NCI-H2171 (cell line): ENCODE measurements at regions not wholly inside any gene's neighbourhood (a gene's known extent, or its start where the extent isn't known, plus 50 kb on each side); places are given as distances from the start of the nearest gene placed in this dataset.
"Not testable (repeated sequence)": the region's sequence is repeated elsewhere in the genome, so short reads cannot be mapped to it uniquely, and the experiment has no call there.

Experiments used
- DNase-seq: peaks from one replicate; lab custom pipeline; 2025; lab: John Stamatoyannopoulos, UW

GRCh38 chr11:115660030-115660805 is 156.0 kb upstream of the CADM1 start:
- DNase-seq = peak; percentile 32

GRCh38 chr11:115659061-115659963 is 155.1 kb upstream of the CADM1 start:
- DNase-seq = peak; percentile 70

DNA sequence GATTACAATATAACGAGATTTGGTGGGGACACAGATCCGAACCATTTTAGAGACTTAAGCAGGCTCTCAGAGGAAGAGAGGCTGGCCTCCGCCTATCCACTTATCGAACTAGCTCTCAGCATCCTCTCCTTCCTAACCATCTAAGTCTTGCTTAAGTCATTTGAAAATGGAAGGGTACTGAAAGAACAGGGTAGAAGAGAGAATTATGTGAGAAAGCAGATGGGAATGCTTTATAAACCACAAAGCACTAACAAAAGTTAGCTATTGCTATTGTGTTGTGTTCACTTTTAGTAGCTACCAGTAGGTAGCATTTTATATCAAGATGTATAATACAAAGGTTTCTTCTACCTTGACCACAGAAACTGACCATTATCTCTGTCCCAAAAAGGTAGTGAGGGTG is 153.4 kb upstream of the CADM1 start:
- DNase-seq = no peak

DNA sequence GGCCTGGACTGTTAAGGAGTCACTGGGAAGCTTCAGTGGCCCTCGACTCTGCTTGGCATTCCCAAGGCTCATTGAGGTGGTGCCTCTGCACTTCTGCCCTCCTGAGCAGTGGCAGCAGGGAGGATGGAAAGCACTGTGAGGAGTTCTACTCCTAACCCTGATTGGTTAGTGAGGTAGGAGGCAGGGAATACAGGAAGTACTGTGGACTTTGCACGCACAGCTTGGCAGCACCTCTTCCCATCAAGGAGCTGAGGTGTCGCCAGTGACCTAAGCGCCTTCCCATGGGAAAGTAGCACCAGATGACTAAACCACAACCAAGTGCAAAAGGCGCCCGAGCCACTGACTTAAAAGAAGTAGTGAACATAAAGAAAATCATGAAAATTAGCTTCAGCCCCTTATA is 152.5 kb upstream of the CADM1 start:
- DNase-seq = no peak

- no peak for DNase-seq
Observed at GRCh38 chr11:115656041-115656440, 151.8 kb upstream of the CADM1 start.

DNA sequence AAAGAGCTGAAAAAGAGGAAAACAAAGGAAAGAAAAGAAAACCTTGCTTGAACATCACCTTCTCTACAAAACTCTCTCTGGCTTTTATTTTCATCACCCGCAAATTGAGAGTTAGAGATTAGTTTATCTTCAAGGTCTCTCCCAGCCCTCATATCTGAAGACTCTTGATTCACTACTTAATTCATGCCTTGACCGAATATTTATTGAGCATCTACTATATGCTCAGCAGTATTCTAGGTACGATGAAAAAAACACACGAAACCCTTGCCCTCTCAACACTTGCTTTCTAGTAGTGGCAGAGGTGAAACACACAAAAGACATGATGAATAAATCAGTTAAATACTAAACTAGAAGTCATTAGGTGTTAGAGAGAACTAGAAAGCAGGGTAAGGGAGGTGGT is 150.6 kb upstream of the CADM1 start:
- no peak for DNase-seq

- no peak for DNase-seq
Observed at GRCh38 chr11:115653926-115654325, 149.7 kb upstream of the CADM1 start.

DNA sequence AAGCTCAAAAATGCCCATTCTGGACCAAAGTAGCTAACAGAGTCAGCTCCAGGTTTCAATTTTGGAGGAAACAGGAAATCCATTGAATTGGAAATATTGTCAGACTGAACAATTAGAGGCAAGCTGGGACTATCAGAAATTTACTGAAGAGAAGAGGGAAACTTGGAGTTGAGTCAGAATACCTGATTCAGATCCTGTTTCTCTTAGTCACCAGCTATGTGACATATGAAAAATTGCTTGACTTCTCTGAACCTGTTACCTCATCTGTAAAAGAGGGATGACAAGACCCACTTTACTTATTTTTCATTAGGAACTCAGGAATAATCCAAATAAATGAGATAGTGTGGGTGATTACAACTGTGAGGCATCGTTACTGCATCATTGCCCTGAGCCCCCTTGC is 148.9 kb upstream of the CADM1 start:
- DNase-seq = no peak

DNA sequence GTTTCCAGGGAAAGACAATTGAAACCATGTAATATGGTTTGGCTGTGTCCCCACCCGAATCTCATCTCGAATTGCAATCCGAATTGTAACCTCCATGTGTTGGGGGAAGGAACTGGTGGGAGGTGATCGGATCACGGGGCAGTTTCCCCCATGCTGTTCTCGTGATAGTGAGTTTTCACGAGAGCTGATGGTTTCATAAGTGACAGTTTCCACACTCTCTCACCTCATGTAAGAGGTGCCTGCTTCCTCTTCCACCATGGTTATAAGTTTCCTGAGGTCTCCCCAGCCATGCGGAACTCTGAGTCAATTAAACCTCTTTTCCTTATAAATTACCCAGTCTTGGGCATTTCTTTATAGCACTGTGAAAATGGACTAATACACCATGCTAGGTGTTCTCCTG is 148.3 kb upstream of the CADM1 start:
- DNase-seq = no peak

GRCh38 chr11:115652094-115652493 is 147.9 kb upstream of the CADM1 start:
- DNase-seq = no peak

- no peak for DNase-seq
Observed at GRCh38 chr11:115649461-115649860, 145.2 kb upstream of the CADM1 start.

DNA sequence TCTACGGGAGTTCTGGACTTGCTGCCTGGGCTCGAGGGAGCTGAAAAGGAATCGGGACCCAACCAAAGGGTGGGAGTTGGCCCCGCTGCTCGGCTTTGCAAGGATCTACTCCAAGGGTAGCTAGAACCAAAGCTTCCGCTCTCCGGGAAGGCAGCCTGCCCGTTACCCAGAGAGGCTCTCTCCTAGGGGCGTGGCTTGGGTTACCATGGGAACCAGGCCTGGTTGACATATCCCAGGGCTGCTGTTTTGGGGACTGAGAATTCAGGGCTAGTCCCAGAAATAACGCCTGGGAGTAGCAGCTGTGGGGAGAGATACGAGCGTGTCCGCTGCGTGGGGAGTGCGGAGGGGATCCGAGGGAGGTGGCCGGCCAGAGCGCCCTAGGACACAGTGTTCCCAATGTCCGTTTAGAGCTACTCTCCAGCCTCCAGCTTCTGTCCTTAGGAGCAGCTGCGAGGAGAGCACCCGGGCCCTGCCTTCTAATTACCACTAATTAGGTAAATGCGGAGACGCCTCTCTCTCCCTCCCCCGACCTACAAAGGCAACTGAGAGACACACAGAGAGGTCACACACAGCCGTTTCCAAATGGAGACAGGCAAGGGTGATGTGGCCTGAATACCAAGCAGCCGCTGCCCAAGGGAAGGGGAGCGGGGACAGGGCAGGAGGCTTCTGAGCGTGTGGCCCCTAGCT is 141.6 kb upstream of the CADM1 start:
- no peak for DNase-seq

DNA sequence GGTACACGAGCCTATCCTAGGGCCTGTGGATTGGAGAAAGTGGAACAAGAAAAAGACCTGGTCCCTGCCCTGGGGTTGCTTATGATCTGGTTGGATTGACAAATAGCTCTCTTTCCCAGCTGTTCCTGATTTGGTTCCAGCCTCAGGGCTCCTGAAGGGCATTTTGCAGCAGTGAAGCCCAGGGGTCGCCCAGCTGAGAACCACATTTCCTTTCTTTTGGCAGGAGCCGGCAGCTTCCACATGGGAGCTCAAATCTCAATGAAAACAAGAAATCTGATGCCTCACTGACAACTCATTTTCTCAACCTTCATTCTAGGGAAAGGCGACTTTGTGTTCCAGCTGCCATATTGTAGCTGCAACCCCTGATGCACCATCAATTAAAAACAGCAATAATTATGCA is 140.6 kb upstream of the CADM1 start:
- peak; percentile 41 for DNase-seq

GRCh38 chr11:115643549-115644270 is 139.5 kb upstream of the CADM1 start:
- no peak for DNase-seq

DNA sequence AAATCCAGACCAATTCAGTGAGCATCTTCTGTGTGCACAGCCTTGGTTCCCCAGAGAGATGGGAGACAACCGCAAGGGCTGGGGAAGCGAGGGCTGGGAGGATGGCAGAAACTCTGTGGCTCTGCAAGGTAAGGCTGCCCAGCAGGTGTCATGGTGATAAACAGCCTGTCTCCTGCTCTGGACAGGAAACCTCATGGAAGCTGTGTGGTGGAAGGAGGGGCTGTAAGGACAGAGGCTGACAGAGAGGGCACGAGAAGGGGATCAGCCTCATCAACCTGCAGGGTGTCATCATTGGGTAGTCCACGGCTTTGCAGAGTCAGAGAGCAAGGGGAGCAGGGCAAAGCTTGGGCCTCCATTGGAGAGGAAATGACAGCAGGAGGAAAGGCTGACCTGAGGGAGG is 138.4 kb upstream of the CADM1 start:
- DNase-seq = no peak

DNA sequence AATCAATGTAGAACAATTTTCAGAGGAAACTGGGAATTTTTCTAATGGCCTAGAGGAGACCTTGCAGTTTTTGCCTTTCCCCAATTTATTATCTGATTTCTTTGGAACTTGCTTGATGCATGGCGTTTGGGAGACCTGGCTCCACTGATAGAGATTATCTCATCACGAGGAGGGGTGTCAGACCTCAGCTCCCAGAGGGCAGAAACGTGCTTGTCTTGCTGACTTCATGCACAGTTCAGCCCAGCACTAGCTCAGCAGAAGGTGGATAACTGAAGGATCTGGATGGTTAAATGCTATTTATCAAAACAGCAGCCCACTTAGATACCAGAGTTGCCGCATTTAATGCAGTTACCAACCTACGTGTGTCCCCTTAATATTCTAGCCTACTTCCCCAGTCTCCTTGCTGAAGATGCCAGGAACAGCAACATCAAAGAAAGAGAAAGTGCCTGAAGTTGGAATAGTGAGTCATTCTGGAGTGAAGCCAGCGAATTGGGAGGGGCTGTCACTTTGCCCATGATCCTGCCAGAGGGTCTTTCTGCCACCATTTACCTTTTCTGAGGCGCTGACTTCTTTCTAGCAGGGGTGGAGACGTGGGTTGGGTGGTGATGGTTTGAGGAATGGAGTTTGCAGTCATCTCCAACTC is 133.5 kb upstream of the CADM1 start:
- DNase-seq = no peak

DNA sequence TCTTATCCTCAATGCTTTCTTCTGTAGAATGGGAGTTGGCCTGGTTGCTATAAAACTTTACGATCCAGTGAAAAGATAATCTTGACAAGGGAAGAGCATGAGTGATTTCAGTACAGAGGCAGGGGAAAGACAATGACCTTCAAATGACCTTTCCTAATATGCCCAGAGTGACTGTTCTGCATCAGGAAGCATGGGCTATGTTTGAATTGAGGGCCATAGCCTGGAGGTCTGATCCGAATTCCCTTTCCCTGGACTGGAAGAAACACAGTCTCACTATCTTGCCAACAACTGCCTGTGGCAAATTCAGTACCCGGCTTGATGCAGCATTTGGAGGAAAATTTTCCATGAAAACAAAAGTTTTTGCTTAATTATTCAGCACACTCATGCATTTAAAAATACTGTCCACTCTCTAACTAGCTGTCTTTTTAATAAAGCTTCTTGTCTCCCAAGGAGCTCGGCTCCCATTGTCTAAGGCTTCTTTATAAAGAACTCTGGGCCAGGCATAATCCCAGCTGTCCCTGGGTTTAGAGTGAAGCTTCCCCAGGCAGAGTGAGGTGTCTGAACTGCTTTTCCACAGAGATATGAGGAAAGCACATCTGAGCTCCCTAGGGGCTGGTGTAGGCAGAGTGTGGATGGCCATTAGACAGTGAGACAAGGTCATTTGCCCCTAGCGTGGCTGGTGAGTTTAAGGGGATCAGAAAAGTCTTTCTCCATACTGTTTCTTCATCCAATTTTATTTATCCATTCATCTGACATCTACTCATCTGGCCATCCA is 132.7 kb upstream of the CADM1 start:
- DNase-seq = no peak

GRCh38 chr11:115633977-115634376 is 129.8 kb upstream of the CADM1 start:
- not testable (repeated sequence) for DNase-seq

- no peak for DNase-seq
Observed at GRCh38 chr11:115632061-115632460, 127.8 kb upstream of the CADM1 start.

GRCh38 chr11:115631609-115632008 is 127.4 kb upstream of the CADM1 start:
- no peak for DNase-seq

DNA sequence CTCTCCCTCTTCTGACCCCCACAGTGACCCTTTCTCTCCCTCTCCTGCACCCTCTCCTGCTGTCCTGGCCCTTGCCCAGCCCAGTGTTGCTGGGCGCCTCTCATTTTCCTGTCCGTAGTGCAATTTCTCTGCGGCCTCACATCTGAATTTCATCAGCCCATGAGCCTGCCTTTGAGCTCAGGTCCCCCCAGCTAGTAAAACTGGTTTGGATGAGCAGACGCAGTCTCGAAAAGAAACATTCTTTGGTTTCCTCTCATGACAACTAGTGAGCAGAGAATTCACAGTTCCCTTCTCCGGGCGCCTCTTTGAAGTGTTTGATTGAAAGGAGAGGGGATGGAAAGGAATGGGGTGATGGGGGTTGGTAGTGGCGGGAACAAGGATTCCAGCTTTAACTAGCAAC is 126.0 kb upstream of the CADM1 start:
- no peak for DNase-seq
